ENCODE measurements at regions not wholly inside any gene's neighbourhood (a gene's known extent, or its start where the extent isn't known, plus 50 kb on each side); places are given as distances from the start of the nearest gene placed in this dataset.

DNA sequence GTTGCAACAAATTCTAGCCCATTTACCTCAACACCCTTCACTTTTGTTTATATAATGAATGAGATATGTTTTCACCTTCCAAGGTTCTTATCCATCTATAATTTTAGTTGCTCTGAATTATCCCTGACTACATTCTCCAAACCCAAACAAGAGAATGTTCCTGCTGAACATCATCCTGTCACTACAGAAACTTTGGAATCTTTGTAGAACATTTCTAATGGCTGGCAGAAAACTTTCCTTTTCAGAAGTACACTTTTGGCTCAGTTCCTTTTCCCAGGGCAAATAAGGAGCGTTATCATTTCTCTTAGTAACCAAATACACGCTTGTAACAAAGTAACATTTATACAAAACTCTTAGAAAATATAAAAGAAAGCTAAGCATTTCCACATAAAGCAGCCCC, 860.6 kb upstream of the SEMA6A start:
- H3K36me3 ChIP-seq (ENCODE audit: control insufficient read depth in 2 of 2, insufficient read depth in 2 of 2, low read length in 1 of 2): no peaks in the 10 kb centered on the region
- no peaks in the 10 kb centered on the region for H3K27me3 ChIP-seq (ENCODE audit: control insufficient read depth in 1 of 2, insufficient read depth in 2 of 2, low read length in 2 of 2)
- WGBS, 2 donors: 34 to 56% methylated on average over 2 of the region's 2 CpGs
- H3K4me3 ChIP-seq (ENCODE audit: low read depth in 1 of 2, low read length in 2 of 2): no peak overlapping the region
- H3K27ac ChIP-seq (ENCODE audit: low read depth in 2 of 2, low read length in 1 of 2): no peak overlapping the region
- no peaks in the 10 kb centered on the region for H3K9me3 ChIP-seq (ENCODE audit: control insufficient read depth in 2 of 2, insufficient read depth in 1 of 2, low read depth in 1 of 2, low read length in 1 of 2)
- no peaks in the 10 kb centered on the region for H3K4me1 ChIP-seq (ENCODE audit: control insufficient read depth in 2 of 2, insufficient read depth in 2 of 2, low read length in 1 of 2)

DNA sequence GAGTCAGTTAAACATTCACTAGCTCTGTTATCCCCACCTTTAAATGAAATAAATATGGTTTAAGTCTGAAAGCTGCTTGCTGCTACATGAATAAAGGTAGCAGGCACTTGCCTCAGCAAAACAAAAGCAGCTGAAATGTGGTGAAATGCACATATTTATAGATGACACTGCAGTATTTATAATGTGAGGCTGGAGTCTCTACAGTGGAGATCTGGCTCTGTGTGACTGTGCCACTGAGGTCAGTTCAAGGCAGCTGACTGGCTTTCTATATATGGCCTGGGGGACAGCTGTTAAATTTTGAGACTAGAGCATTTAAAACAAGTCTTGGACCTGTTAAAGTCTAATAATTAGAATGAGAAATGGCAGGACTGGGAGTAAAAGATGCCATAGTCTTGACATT, 859.6 kb upstream of the SEMA6A start:
- H3K27ac ChIP-seq (ENCODE audit: low read depth in 2 of 2, low read length in 1 of 2): no peak overlapping the region
- no peaks in the 10 kb centered on the region for H3K9me3 ChIP-seq (ENCODE audit: control insufficient read depth in 2 of 2, insufficient read depth in 1 of 2, low read depth in 1 of 2, low read length in 1 of 2)
- no peaks in the 10 kb centered on the region for H3K4me1 ChIP-seq (ENCODE audit: control insufficient read depth in 2 of 2, insufficient read depth in 2 of 2, low read length in 1 of 2)

DNA sequence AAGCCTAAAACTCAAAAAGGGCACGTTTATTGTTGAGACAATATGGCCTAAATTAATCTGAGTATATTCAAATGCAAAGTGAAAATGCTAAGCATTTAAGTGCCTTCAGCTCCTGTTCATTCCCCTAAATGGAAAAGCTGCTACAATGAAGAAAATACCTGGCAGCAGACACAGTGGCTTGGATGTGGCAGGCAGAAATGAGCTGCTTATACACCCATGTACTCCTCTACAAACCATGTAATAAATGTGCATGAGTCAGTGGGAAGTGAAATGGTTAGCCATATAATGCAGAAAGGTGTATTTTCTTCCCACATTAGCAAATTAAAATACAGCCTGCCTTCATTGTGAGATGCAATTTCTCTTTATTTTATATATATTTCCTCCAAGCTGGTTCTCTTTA, 859.2 kb upstream of the SEMA6A start:
- Histone ChIP-seq H3K27ac (ENCODE audit: low read depth in 2 of 2, low read length in 1 of 2) (no peak overlapping the region), H3K4me3 (ENCODE audit: low read depth in 1 of 2, low read length in 2 of 2) (no peak overlapping the region), H3K27me3 (ENCODE audit: control insufficient read depth in 1 of 2, insufficient read depth in 2 of 2, low read length in 2 of 2) (no peaks in the 10 kb centered on the region), H3K9me3 (ENCODE audit: control insufficient read depth in 2 of 2, insufficient read depth in 1 of 2, low read depth in 1 of 2, low read length in 1 of 2) (no peaks in the 10 kb centered on the region), H3K36me3 (ENCODE audit: control insufficient read depth in 2 of 2, insufficient read depth in 2 of 2, low read length in 1 of 2) (no peaks in the 10 kb centered on the region), H3K4me1 (ENCODE audit: control insufficient read depth in 2 of 2, insufficient read depth in 2 of 2, low read length in 1 of 2) (no peaks in the 10 kb centered on the region)
- 49 to 50% methylated on average over 1 of the region's 1 CpG for WGBS, 2 donors

More for the DNA sequence above, 859.6 kb upstream of the SEMA6A start:
- Histone ChIP-seq H3K4me3 (ENCODE audit: low read depth in 1 of 2, low read length in 2 of 2) (no peak overlapping the region), H3K36me3 (ENCODE audit: control insufficient read depth in 2 of 2, insufficient read depth in 2 of 2, low read length in 1 of 2) (no peaks in the 10 kb centered on the region), H3K27me3 (ENCODE audit: control insufficient read depth in 1 of 2, insufficient read depth in 2 of 2, low read length in 2 of 2) (no peaks in the 10 kb centered on the region)

DNA sequence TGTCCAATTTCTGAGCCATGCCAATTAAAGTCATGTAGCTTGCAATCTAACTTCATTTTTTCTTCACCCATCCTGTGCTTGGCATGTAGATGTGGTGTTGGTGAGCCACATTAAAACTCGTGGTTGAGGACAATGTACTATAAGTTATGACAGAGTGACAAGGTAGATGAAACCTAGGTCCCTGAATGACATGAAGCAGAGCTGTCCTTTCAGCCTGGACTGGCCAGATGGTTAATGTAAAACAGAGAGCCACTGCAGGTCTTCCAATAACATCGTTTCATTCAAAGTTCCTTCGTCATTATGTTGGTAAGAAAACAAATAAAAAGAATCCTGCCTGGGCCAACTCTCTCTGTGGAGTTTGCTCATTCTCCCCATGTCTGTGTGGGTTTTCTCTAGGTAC, 856.5 kb upstream of the SEMA6A start:
- H3K36me3 ChIP-seq (ENCODE audit: control insufficient read depth in 2 of 2, insufficient read depth in 2 of 2, low read length in 1 of 2): no peaks in the 10 kb centered on the region
- no peaks in the 10 kb centered on the region for H3K9me3 ChIP-seq (ENCODE audit: control insufficient read depth in 2 of 2, insufficient read depth in 1 of 2, low read depth in 1 of 2, low read length in 1 of 2)
- no peaks in the 10 kb centered on the region for H3K4me1 ChIP-seq (ENCODE audit: control insufficient read depth in 2 of 2, insufficient read depth in 2 of 2, low read length in 1 of 2)
- H3K27me3 ChIP-seq (ENCODE audit: control insufficient read depth in 1 of 2, insufficient read depth in 2 of 2, low read length in 2 of 2): no peaks in the 10 kb centered on the region
- 72 to 74% methylated on average over 3 of the region's 3 CpGs for WGBS, 2 donors
- no peak overlapping the region for H3K4me3 ChIP-seq (ENCODE audit: low read depth in 1 of 2, low read length in 2 of 2)
- no peak overlapping the region for H3K27ac ChIP-seq (ENCODE audit: low read depth in 2 of 2, low read length in 1 of 2)

DNA sequence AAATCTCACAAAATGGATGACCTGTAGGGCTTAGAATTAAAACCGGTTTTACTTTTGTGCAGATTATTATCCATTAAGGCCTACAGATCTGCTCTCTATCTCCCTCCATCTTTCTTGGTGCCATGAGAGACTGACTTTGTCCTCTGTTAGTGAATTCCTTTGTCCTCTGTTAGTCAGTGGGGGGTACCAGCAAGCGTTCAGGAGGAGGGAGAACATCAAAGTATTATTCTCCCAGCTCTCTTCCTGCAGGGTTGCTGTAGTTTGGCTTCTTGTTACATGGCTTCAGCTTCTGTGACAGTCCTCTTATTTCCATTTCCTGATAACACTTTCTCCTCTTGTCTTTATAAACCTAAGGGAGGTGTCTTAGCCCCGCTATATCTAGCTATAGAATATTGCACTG, 850.5 kb upstream of the SEMA6A start:
- Histone ChIP-seq H3K27ac (ENCODE audit: low read depth in 2 of 2, low read length in 1 of 2) (no peak overlapping the region), H3K9me3 (ENCODE audit: control insufficient read depth in 2 of 2, insufficient read depth in 1 of 2, low read depth in 1 of 2, low read length in 1 of 2) (no peaks in the 10 kb centered on the region), H3K36me3 (ENCODE audit: control insufficient read depth in 2 of 2, insufficient read depth in 2 of 2, low read length in 1 of 2) (no peaks in the 10 kb centered on the region), H3K4me1 (ENCODE audit: control insufficient read depth in 2 of 2, insufficient read depth in 2 of 2, low read length in 1 of 2) (no peaks in the 10 kb centered on the region), H3K4me3 (ENCODE audit: low read depth in 1 of 2, low read length in 2 of 2) (no peak overlapping the region), H3K27me3 (ENCODE audit: control insufficient read depth in 1 of 2, insufficient read depth in 2 of 2, low read length in 2 of 2) (no peaks in the 10 kb centered on the region)
- WGBS, 2 donors: 73 to 75% methylated on average over 3 of the region's 3 CpGs

DNA sequence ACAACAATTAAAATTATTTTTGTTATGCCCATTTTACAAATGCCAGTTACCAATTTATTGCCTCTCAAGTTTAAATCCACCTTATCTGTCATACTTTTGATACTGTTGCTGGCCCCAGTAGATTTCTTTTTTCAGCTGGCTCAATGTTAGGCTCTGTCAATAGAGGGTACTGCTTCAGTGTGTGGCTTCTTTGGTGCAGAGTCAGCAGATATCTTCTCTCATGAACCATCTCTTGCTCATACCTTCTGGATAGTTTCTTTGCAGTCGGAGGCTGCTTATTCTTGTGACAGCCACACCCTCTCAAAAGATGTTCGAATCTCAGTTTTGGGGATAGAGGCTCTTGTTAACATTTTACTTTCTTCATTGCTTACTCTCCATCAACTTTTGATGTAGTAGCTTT, 849.9 kb upstream of the SEMA6A start:
- Histone ChIP-seq H3K27ac (ENCODE audit: low read depth in 2 of 2, low read length in 1 of 2) (no peak overlapping the region), H3K4me1 (ENCODE audit: control insufficient read depth in 2 of 2, insufficient read depth in 2 of 2, low read length in 1 of 2) (no peaks in the 10 kb centered on the region), H3K36me3 (ENCODE audit: control insufficient read depth in 2 of 2, insufficient read depth in 2 of 2, low read length in 1 of 2) (no peaks in the 10 kb centered on the region), H3K27me3 (ENCODE audit: control insufficient read depth in 1 of 2, insufficient read depth in 2 of 2, low read length in 2 of 2) (no peaks in the 10 kb centered on the region), H3K4me3 (ENCODE audit: low read depth in 1 of 2, low read length in 2 of 2) (no peak overlapping the region), H3K9me3 (ENCODE audit: control insufficient read depth in 2 of 2, insufficient read depth in 1 of 2, low read depth in 1 of 2, low read length in 1 of 2) (no peaks in the 10 kb centered on the region)
- WGBS, 2 donors: 93 to 94% methylated on average over 2 of the region's 2 CpGs

DNA sequence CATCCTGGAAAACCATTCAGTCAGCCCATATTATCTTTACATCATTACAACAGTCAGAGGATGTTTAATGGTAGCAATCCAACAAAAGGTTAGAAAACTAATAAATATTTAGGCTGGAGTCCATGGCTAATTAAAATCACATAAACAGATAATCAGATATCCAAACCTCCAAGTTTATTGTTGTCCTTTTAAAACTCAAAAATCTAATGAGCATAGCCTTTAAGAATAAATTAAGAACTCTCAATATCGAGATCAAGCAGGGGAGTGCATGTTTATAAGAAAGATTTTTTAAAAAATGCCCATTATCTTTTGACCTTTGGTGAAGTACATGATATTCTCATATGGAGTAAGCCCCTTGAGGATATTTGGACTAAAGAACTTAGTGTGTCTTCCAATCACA, 842.9 kb upstream of the SEMA6A start:
- WGBS, 2 donors: 60 to 66% methylated on average over 1 of the region's 1 CpG
- H3K27me3 ChIP-seq (ENCODE audit: control insufficient read depth in 1 of 2, insufficient read depth in 2 of 2, low read length in 2 of 2): no peaks in the 10 kb centered on the region
- H3K4me1 ChIP-seq (ENCODE audit: control insufficient read depth in 2 of 2, insufficient read depth in 2 of 2, low read length in 1 of 2): no peaks in the 10 kb centered on the region
- H3K36me3 ChIP-seq (ENCODE audit: control insufficient read depth in 2 of 2, insufficient read depth in 2 of 2, low read length in 1 of 2): no peaks in the 10 kb centered on the region
- H3K9me3 ChIP-seq (ENCODE audit: control insufficient read depth in 2 of 2, insufficient read depth in 1 of 2, low read depth in 1 of 2, low read length in 1 of 2): no peaks in the 10 kb centered on the region
- no peak overlapping the region for H3K27ac ChIP-seq (ENCODE audit: low read depth in 2 of 2, low read length in 1 of 2)
- H3K4me3 ChIP-seq (ENCODE audit: low read depth in 1 of 2, low read length in 2 of 2): no peak overlapping the region

DNA sequence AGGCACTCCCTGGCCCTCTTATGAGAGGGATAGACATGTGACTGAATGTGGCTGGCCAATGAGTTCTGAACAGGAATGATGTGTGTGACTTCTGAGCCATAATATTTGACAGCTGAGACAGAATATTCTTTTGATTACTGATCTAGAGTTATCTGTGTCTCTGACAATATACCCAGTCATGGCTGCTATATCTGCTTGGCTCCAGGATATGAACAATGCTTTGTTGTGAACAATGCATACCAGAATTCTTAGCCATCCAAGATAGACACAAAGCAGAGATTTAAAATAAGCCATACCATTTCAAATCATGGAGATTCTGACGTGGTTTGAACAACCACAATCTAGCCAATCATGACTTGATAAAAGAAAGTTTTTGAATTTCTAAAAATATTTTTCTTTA, 840.3 kb upstream of the SEMA6A start:
- Histone ChIP-seq H3K9me3 (ENCODE audit: control insufficient read depth in 2 of 2, insufficient read depth in 1 of 2, low read depth in 1 of 2, low read length in 1 of 2) (no peaks in the 10 kb centered on the region), H3K4me3 (ENCODE audit: low read depth in 1 of 2, low read length in 2 of 2) (no peak overlapping the region), H3K36me3 (ENCODE audit: control insufficient read depth in 2 of 2, insufficient read depth in 2 of 2, low read length in 1 of 2) (no peaks in the 10 kb centered on the region), H3K27me3 (ENCODE audit: control insufficient read depth in 1 of 2, insufficient read depth in 2 of 2, low read length in 2 of 2) (no peaks in the 10 kb centered on the region), H3K27ac (ENCODE audit: low read depth in 2 of 2, low read length in 1 of 2) (no peak overlapping the region), H3K4me1 (ENCODE audit: control insufficient read depth in 2 of 2, insufficient read depth in 2 of 2, low read length in 1 of 2) (no peaks in the 10 kb centered on the region)
- 53 to 58% methylated on average over 1 of the region's 1 CpG for WGBS, 2 donors

DNA sequence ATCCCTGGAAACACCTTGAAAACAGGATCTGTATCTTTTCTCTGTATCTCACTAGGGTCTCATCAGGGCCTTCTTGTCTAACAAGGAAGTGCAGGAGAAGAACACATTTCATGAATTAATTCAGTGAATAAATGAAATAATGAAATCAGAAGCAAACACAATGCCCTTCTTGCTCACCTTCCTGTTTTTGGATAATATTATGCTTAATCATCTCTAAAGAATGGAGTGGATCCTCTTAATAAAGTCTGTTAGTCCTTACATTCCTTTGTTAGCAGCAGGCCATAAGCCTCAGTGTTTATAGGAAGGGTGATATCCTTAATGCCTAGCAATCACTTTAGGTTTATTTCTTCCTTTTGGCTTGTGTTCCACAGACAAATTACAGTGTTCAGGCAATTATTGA, 837.1 kb upstream of the SEMA6A start:
- Histone ChIP-seq H3K27me3 (ENCODE audit: control insufficient read depth in 1 of 2, insufficient read depth in 2 of 2, low read length in 2 of 2) (no peaks in the 10 kb centered on the region), H3K27ac (ENCODE audit: low read depth in 2 of 2, low read length in 1 of 2) (no peak overlapping the region), H3K36me3 (ENCODE audit: control insufficient read depth in 2 of 2, insufficient read depth in 2 of 2, low read length in 1 of 2) (no peaks in the 10 kb centered on the region), H3K4me1 (ENCODE audit: control insufficient read depth in 2 of 2, insufficient read depth in 2 of 2, low read length in 1 of 2) (no peaks in the 10 kb centered on the region), H3K4me3 (ENCODE audit: low read depth in 1 of 2, low read length in 2 of 2) (no peak overlapping the region), H3K9me3 (ENCODE audit: control insufficient read depth in 2 of 2, insufficient read depth in 1 of 2, low read depth in 1 of 2, low read length in 1 of 2) (no peaks in the 10 kb centered on the region)

DNA sequence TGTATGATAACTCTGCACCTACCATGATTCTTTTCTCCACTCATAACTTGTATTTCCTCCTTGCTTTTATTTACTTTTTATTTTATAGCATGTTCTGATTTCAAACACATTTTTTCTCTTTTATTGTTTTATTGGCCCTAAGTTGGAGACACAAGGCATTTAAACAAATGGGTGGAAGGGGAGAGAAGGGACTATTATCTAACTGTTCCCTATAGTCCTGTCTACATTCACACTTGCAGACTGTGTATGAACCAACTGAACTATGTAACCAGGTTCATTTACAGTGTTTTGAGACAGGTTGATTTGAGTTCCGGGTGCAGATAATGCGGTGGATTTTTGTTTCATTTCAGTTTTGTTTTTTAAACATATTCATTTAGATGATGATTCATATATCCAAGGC, 830.6 kb upstream of the SEMA6A start:
- Histone ChIP-seq H3K4me3 (ENCODE audit: low read depth in 1 of 2, low read length in 2 of 2) (no peak overlapping the region), H3K27me3 (ENCODE audit: control insufficient read depth in 1 of 2, insufficient read depth in 2 of 2, low read length in 2 of 2) (no peaks in the 10 kb centered on the region), H3K36me3 (ENCODE audit: control insufficient read depth in 2 of 2, insufficient read depth in 2 of 2, low read length in 1 of 2) (no peaks in the 10 kb centered on the region), H3K9me3 (ENCODE audit: control insufficient read depth in 2 of 2, insufficient read depth in 1 of 2, low read depth in 1 of 2, low read length in 1 of 2) (no peaks in the 10 kb centered on the region), H3K27ac (ENCODE audit: low read depth in 2 of 2, low read length in 1 of 2) (no peak overlapping the region), H3K4me1 (ENCODE audit: control insufficient read depth in 2 of 2, insufficient read depth in 2 of 2, low read length in 1 of 2) (no peaks in the 10 kb centered on the region)
- 83 to 92% methylated on average over 2 of the region's 2 CpGs for WGBS, 2 donors
